ENCODE measurements at regions not wholly inside any gene's neighbourhood (a gene's known extent, or its start where the extent isn't known, plus 50 kb on each side); places are given as distances from the start of the nearest gene placed in this dataset.

GRCh38 chr2:150309311-150310080 lies 178.0 kb downstream of the RND3 start:
- DNase-seq, result no peak

GRCh38 chr2:150307258-150307657 lies 180.2 kb downstream of the RND3 start:
- no peak for DNase-seq

GRCh38 chr2:150303281-150303680 lies 184.2 kb downstream of the RND3 start:
- no peak for DNase-seq

- no peak for DNase-seq
Measured at GRCh38 chr2:150298571-150299305, 188.7 kb downstream of the RND3 start.

- peak; percentile 51 for DNase-seq
Measured at GRCh38 chr2:150296770-150297546, 190.5 kb downstream of the RND3 start.

- DNase-seq, result no peak
Measured at GRCh38 chr2:150295544-150295943, 191.9 kb downstream of the RND3 start.

GRCh38 chr2:150293771-150294170 lies 193.7 kb downstream of the RND3 start:
- no peak for DNase-seq

- DNase-seq, result no peak
Measured at GRCh38 chr2:150292807-150293206, 194.7 kb downstream of the RND3 start.

- no peak for DNase-seq
Measured at GRCh38 chr2:150292192-150292591, 195.3 kb downstream of the RND3 start.

- no peak for DNase-seq
Measured at GRCh38 chr2:150286730-150287362, 200.6 kb downstream of the RND3 start.

- DNase-seq, result no peak
Measured at GRCh38 chr2:150284116-150284515, 203.4 kb downstream of the RND3 start.

- no peak for DNase-seq
Measured at GRCh38 chr2:150282771-150283371, 204.6 kb downstream of the RND3 start.

- DNase-seq, result no peak
Measured at GRCh38 chr2:150282357-150282756, 205.1 kb downstream of the RND3 start.

GRCh38 chr2:150280231-150280630 lies 207.2 kb downstream of the RND3 start:
- no peak for DNase-seq

- no peak for DNase-seq
Measured at GRCh38 chr2:150279686-150280085, 207.8 kb downstream of the RND3 start.

- DNase-seq, result no peak
Measured at GRCh38 chr2:150276737-150277136, 210.7 kb downstream of the RND3 start.

- no peak for DNase-seq
Measured at GRCh38 chr2:150274108-150274507, 213.4 kb downstream of the RND3 start.

- no peak for DNase-seq
Measured at GRCh38 chr2:150271952-150272802, 215.3 kb downstream of the RND3 start.

GRCh38 chr2:150267651-150268415 lies 219.6 kb downstream of the RND3 start:
- no peak for DNase-seq

- DNase-seq, result no peak
Measured at GRCh38 chr2:150266931-150267330, 220.5 kb downstream of the RND3 start.

- no peak for DNase-seq
Measured at GRCh38 chr2:150264442-150264841, 223.0 kb downstream of the RND3 start.
